HEK293 (cell line): ENCODE measurements at regions not wholly inside any gene's neighbourhood (a gene's known extent, or its start where the extent isn't known, plus 50 kb on each side); places are given as distances from the start of the nearest gene placed in this dataset.

Experiments used
- CTCF ChIA-PET: fragments of 350-600 bp; formaldehyde crosslinking; extraction: SDS; loops from one replicate; lab custom pipeline; 2021; ENCODE audit warnings: antibody characterized with exemption; lab: Yijun Ruan, JAX
- POLR2A ChIA-PET: fragments of 300-600 bp; formaldehyde crosslinking; extraction: SDS; loops from one replicate; lab custom pipeline; 2020; ENCODE audit warnings: antibody characterized with exemption, inconsistent platforms; lab: Yijun Ruan, JAX
- H3K27ac ChIP-seq: fragments of 200-500 bp; sonication (Bioruptor generic); 2 replicates; pipeline ENCODE4 v1.5.1; 2014; ENCODE audit warnings: low read depth, low read length, control low read depth, inconsistent platforms; ENCODE audit errors: extremely low read depth
- H3K36me3 ChIP-seq, 2 experiments: fragments of 200-500 bp in 1 of 2; sonication (Bioruptor generic) in 1 of 2; 1 replicate in 1 of 2; 2 replicates in 1 of 2; pipeline ENCODE4 v1.5.1; 2014 to 2017; ENCODE audit warnings: inconsistent platforms in 2 of 2, low read length in 2 of 2; ENCODE audit not compliant: control insufficient read depth in 2 of 2, insufficient read depth in 1 of 2
- H3K4me1 ChIP-seq: fragments of 200-500 bp; sonication (Bioruptor generic); 2 replicates; pipeline ENCODE4 v1.5.1; 2014; ENCODE audit warnings: mild to moderate bottlenecking, low read length, inconsistent platforms; ENCODE audit not compliant: control insufficient read depth, insufficient read depth
- H3K4me3 ChIP-seq: 2 replicates; pipeline ENCODE4 v1.5.1; 2011; ENCODE audit warnings: low read depth, mild to moderate bottlenecking, control low read depth, low read length, moderate library complexity
- H3K9me3 ChIP-seq: fragments of 200-500 bp; sonication (Bioruptor generic); 2 replicates; pipeline ENCODE4 v1.5.1; 2014; ENCODE audit warnings: low read depth, low read length, inconsistent platforms; ENCODE audit not compliant: control insufficient read depth, insufficient read depth
- GLIS1 ChIP-seq: fragments of 450-650 bp; formaldehyde crosslinking; IDR thresholded peaks from 2 replicates; pipeline ENCODE4 v1.5.1; 2016; ENCODE audit warnings: missing biosample characterization, missing genetic modification characterization
- PATZ1 ChIP-seq: fragments of 450-650 bp; formaldehyde crosslinking; IDR thresholded peaks from 2 replicates; pipeline ENCODE4 v1.5.1; 2016; ENCODE audit warnings: missing biosample characterization, missing genetic modification characterization
- RBAK ChIP-seq: fragments of 450-650 bp; formaldehyde crosslinking; IDR thresholded peaks from 2 replicates; pipeline ENCODE4 v1.5.1; 2016; ENCODE audit warnings: missing biosample characterization, missing genetic modification characterization
- SP7 ChIP-seq: fragments of 450-650 bp; formaldehyde crosslinking; IDR thresholded peaks from 2 replicates; pipeline ENCODE4 v1.5.1; 2016; ENCODE audit warnings: missing biosample characterization, missing genetic modification characterization
- WT1 ChIP-seq: fragments of 450-650 bp; formaldehyde crosslinking; IDR thresholded peaks from 2 replicates; pipeline ENCODE4 v1.5.1; 2016; ENCODE audit warnings: missing biosample characterization, missing genetic modification characterization
- ZFP37 ChIP-seq: fragments of 450-650 bp; formaldehyde crosslinking; IDR thresholded peaks from 2 replicates; pipeline ENCODE4 v1.5.1; 2016; ENCODE audit warnings: missing biosample characterization, missing genetic modification characterization
- ZNF155 ChIP-seq: fragments of 450-650 bp; formaldehyde crosslinking; IDR thresholded peaks from 2 replicates; pipeline ENCODE4 v1.5.1; 2016; ENCODE audit warnings: missing biosample characterization, missing genetic modification characterization
- ZNF169 ChIP-seq: fragments of 450-650 bp; formaldehyde crosslinking; IDR thresholded peaks from 2 replicates; pipeline ENCODE4 v1.5.1; 2016; ENCODE audit warnings: missing biosample characterization, missing genetic modification characterization
- ZNF214 ChIP-seq: fragments of 450-650 bp; formaldehyde crosslinking; IDR thresholded peaks from 2 replicates; pipeline ENCODE4 v1.5.1; 2017; ENCODE audit warnings: missing biosample characterization, mild to moderate bottlenecking, missing genetic modification characterization, borderline replicate concordance
- ZNF37A ChIP-seq: fragments of 450-650 bp; IDR thresholded peaks from 2 replicates; pipeline ENCODE4 v1.5.1; 2018; ENCODE audit warnings: missing biosample characterization, missing genetic modification characterization
- ZNF658 ChIP-seq: fragments of 450-650 bp; formaldehyde crosslinking; IDR thresholded peaks from 2 replicates; pipeline ENCODE4; 2016; ENCODE audit warnings: missing biosample characterization, missing genetic modification characterization
- ZNF660 ChIP-seq: fragments of 450-650 bp; IDR thresholded peaks from 2 replicates; pipeline ENCODE4 v1.5.1; 2018; ENCODE audit warnings: missing biosample characterization, mild to moderate bottlenecking, missing genetic modification characterization
- ZNF707 ChIP-seq: fragments of 450-650 bp; formaldehyde crosslinking; IDR thresholded peaks from 2 replicates; pipeline ENCODE4 v1.5.1; 2016; ENCODE audit warnings: missing biosample characterization, missing genetic modification characterization
- ZNF785 ChIP-seq: fragments of 450-650 bp; formaldehyde crosslinking; IDR thresholded peaks from 2 replicates; pipeline ENCODE4 v1.5.1; 2016; ENCODE audit warnings: missing biosample characterization, missing genetic modification characterization
- ZSCAN16 ChIP-seq: fragments of 450-650 bp; formaldehyde crosslinking; IDR thresholded peaks from 2 replicates; pipeline ENCODE4 v1.5.1; 2016; ENCODE audit warnings: missing biosample characterization, missing genetic modification characterization
- ZSCAN23 ChIP-seq: fragments of 450-650 bp; formaldehyde crosslinking; IDR thresholded peaks from 2 replicates; pipeline ENCODE4 v1.5.1; 2016; ENCODE audit warnings: missing biosample characterization, missing genetic modification characterization
- TF ChIP-seq, protein P1 (sequence below): fragments of 450-650 bp; formaldehyde crosslinking; IDR thresholded peaks from 2 replicates; pipeline ENCODE4 v1.5.1; 2016; ENCODE audit warnings: missing biosample characterization, missing genetic modification characterization
- TF ChIP-seq, protein P2 (sequence below): fragments of 450-650 bp; formaldehyde crosslinking; IDR thresholded peaks from 2 replicates; pipeline ENCODE4 v1.5.1; 2016; ENCODE audit warnings: missing biosample characterization, missing genetic modification characterization

DNA sequence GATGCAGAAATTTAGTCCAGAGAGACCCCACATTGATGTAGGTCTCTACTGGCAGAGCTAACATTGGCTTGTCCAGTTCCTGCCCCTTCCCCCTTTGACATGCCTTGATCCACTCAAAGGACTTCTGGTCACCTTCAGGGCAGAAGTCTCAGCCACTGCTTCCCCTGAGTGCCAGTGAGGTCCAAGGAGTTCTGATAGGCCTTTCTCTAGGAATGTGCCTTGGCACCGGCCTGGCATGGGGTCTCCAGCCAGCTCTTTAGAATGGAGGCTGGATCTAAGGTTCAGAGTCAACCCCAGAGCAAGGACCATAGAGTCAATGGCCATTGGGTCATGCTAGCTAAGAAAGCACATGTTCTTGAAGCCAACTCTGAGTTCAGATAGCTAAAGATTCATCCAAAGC lies 88.6 kb upstream of the PJA1 start:
- ChIA-PET CTCF (no interaction called here), POLR2A (no interaction called here)
- TF ChIP-seq ZFP37 (tag by site-specific recombination) (no peak), PATZ1 (no peak), RBAK (tag by site-specific recombination) (no peak), GLIS1 (tag by site-specific recombination) (no peak), ZNF214 (tag by site-specific recombination) (no peak), ZNF155 (tag by site-specific recombination) (no peak)
- H3K4me1 ChIP-seq = no peaks in the 10 kb centered on the region
- no peak overlapping the region for H3K27ac ChIP-seq
- H3K36me3 ChIP-seq = no peaks in the 10 kb centered on the region
- H3K4me3 ChIP-seq = no peak overlapping the region
- H3K9me3 ChIP-seq = no peaks in the 10 kb centered on the region

DNA sequence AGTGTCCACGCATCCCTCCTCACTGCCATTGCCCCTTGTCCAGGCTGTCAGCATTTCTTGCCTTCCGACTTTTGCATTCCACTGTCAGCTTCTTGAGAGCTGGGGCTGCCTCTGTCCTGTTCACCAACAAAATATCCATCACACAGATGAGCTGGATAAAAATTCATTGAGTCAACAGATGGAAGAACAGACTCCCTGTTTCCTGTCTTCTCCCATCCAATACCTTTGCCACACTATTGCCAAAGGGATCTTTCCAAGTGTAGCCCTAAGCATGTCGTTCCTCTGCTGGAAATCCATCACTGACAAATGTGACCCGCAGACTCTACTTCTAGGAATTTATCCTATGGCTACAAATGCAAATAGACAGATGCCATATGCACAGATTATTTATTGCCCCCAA lies 78.0 kb upstream of the PJA1 start:
- no peak overlapping the region for H3K27ac ChIP-seq
- H3K4me1 ChIP-seq = no peaks in the 10 kb centered on the region
- no peaks in the 10 kb centered on the region for H3K9me3 ChIP-seq
- TF ChIP-seq ZNF658 (no peak), ZNF169 (tag by site-specific recombination) (no peak), ZNF660 (tag by site-specific recombination) (no peak), ZNF707 (no peak), ZNF37A (tag by site-specific recombination) (no peak), WT1 (tag by site-specific recombination) (no peak)
- TF ChIP-seq, protein P1, sequence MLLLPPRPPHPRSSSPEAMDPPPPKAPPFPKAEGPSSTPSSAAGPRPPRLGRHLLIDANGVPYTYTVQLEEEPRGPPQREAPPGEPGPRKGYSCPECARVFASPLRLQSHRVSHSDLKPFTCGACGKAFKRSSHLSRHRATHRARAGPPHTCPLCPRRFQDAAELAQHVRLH (tag by site-specific recombination) = no peak
- TF ChIP-seq, protein P2, sequence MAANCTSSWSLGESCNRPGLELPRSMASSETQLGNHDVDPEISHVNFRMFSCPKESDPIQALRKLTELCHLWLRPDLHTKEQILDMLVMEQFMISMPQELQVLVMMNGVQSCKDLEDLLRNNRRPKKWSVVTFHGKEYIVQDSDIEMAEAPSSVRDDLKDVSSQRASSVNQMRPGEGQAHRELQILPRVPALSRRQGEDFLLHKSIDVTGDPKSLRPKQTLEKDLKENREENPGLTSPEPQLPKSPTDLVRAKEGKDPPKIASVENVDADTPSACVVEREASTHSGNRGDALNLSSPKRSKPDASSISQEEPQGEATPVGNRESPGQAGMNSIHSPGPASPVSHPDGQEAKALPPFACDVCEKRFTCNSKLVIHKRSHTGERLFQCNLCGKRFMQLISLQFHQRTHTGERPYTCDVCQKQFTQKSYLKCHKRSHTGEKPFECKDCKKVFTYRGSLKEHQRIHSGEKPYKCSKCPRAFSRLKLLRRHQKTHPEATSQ (tag by site-specific recombination) = no peak
- CTCF ChIA-PET = interaction anchor here (0.7 kb wide), 1 partner anchor 415 kb away, joined by 3 read pairs; no protein-coding TSS in a partner anchor
- POLR2A ChIA-PET = no interaction called here
- H3K4me3 ChIP-seq = no peak overlapping the region
- H3K36me3 ChIP-seq = no peaks in the 10 kb centered on the region

DNA sequence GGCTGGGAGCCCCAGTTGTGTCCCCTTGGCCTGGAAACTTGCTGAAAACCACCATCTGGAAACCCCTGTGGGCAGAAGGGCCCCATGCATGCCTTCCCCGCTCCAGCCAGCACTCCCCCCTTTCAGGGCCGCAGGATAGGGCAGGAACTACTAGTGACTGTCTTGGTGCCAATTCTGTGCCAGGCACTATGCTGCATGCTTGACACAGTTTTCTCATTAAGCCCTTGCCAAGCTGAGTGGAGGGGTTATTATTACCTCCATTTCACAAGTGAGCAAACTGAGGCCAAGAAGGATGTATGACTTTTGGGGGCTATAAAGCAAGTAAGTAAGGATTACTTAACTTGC lies 73.6 kb upstream of the PJA1 start:
- ChIA-PET CTCF (interaction anchor here (0.6 to 3.2 kb wide), 3 partner anchors 17 to 412 kb away, joined by 3 to 11 read pairs (median 4); no protein-coding TSS in a partner anchor), POLR2A (interaction anchor here (0.7 kb wide), 1 partner anchor 14 kb away, joined by 4 read pairs; no protein-coding TSS in a partner anchor)
- Histone ChIP-seq H3K4me3 (no peak overlapping the region), H3K36me3 (no peaks in the 10 kb centered on the region), H3K9me3 (no peaks in the 10 kb centered on the region; the same call in none of the 2 replicates), H3K27ac (no peak overlapping the region)
- no peak for TF ChIP-seq ZNF785 (tag by site-specific recombination)
- TF ChIP-seq, protein P1 (tag by site-specific recombination) = no peak
- no peak for TF ChIP-seq ZSCAN16 (tag by site-specific recombination)
- TF ChIP-seq SP7 = no peak
- no peak for TF ChIP-seq ZSCAN23 (tag by site-specific recombination)
- TF ChIP-seq, all 188 proteins: peak for 0
- H3K4me1 ChIP-seq = no peaks in the 10 kb centered on the region
